Ishikawa (cell line): ENCODE measurements at regions not wholly inside any gene's neighbourhood (a gene's known extent, or its start where the extent isn't known, plus 50 kb on each side); places are given as distances from the start of the nearest gene placed in this dataset.

Experiments
- EP300 ChIP-seq: IDR thresholded peaks from 2 replicates; pipeline ENCODE4 v1.6.1; 2012; ENCODE audit warnings: borderline replicate concordance
- FOXM1 ChIP-seq: IDR thresholded peaks from 2 replicates; pipeline ENCODE4 v1.6.1; 2012; ENCODE audit warnings: low read depth, borderline replicate concordance
- TAF1 ChIP-seq: IDR thresholded peaks from 2 replicates; pipeline ENCODE4 v1.6.1; 2012; ENCODE audit warnings: low read depth, mild to moderate bottlenecking
- YY1 ChIP-seq: IDR thresholded peaks from 2 replicates; pipeline ENCODE4 v1.6.1; 2012; ENCODE audit warnings: low read depth
- TF ChIP-seq, protein P1 (sequence below): IDR thresholded peaks from 2 replicates; pipeline ENCODE4 v1.6.1; 2012; ENCODE audit warnings: low read depth, mild to moderate bottlenecking
- TF ChIP-seq, protein P2 (sequence below): IDR thresholded peaks from 2 replicates; pipeline ENCODE4 v1.6.1; 2012
- TF ChIP-seq, protein P3 (sequence below): IDR thresholded peaks from 2 replicates; pipeline ENCODE4 v1.6.1; 2012

DNA sequence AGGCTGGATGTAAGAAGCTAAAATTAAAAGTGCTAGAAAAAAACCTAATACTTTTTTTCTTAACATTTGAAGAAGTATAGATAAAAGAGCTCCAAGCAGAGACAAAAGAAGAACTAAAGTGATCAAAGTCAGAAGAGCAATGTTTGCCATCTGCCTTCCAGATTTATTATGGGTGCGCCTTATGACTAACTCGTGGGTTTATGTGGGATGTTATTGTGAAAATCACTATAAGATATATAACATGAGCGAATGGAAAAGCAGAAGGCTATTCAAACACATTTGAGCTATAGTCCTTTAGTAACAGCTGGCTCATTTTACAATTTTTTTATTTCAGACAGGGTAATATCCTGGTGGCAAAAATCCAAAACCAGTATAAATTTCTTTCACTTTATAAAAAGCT, 1040.7 kb downstream of the RAPGEF2 start:
- TF ChIP-seq, protein P1, sequence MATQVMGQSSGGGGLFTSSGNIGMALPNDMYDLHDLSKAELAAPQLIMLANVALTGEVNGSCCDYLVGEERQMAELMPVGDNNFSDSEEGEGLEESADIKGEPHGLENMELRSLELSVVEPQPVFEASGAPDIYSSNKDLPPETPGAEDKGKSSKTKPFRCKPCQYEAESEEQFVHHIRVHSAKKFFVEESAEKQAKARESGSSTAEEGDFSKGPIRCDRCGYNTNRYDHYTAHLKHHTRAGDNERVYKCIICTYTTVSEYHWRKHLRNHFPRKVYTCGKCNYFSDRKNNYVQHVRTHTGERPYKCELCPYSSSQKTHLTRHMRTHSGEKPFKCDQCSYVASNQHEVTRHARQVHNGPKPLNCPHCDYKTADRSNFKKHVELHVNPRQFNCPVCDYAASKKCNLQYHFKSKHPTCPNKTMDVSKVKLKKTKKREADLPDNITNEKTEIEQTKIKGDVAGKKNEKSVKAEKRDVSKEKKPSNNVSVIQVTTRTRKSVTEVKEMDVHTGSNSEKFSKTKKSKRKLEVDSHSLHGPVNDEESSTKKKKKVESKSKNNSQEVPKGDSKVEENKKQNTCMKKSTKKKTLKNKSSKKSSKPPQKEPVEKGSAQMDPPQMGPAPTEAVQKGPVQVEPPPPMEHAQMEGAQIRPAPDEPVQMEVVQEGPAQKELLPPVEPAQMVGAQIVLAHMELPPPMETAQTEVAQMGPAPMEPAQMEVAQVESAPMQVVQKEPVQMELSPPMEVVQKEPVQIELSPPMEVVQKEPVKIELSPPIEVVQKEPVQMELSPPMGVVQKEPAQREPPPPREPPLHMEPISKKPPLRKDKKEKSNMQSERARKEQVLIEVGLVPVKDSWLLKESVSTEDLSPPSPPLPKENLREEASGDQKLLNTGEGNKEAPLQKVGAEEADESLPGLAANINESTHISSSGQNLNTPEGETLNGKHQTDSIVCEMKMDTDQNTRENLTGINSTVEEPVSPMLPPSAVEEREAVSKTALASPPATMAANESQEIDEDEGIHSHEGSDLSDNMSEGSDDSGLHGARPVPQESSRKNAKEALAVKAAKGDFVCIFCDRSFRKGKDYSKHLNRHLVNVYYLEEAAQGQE, result no peak
- TF ChIP-seq FOXM1 (no peak), YY1 (no peak), TAF1 (no peak), EP300 (no peak)
- TF ChIP-seq, protein P2, sequence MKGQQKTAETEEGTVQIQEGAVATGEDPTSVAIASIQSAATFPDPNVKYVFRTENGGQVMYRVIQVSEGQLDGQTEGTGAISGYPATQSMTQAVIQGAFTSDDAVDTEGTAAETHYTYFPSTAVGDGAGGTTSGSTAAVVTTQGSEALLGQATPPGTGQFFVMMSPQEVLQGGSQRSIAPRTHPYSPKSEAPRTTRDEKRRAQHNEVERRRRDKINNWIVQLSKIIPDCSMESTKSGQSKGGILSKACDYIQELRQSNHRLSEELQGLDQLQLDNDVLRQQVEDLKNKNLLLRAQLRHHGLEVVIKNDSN, result no peak
- TF ChIP-seq, protein P3, sequence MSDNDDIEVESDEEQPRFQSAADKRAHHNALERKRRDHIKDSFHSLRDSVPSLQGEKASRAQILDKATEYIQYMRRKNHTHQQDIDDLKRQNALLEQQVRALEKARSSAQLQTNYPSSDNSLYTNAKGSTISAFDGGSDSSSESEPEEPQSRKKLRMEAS, result no peak
